HepG2 (cell line): ENCODE measurements at regions not wholly inside any gene's neighbourhood (a gene's known extent, or its start where the extent isn't known, plus 50 kb on each side); places are given as distances from the start of the nearest gene placed in this dataset.

Experiments used
- ATAC-seq: fragments of 200-7000 bp; cut with Tn5 transposase; 3 replicates; pipeline ENCODE4 v1.9.1; 2020; ENCODE audit warnings: mild to moderate bottlenecking, moderate library complexity
- BruUV-seq: library from RNA; stranded (reverse); fragments of 400-500 nt; replicated peaks from 2 replicates; lab custom pipeline; 2021; lab: Mats Ljungman, UMichigan
- CTCF ChIA-PET: fragments of 300-600 bp; formaldehyde crosslinking; extraction: SDS; loops from one replicate; lab custom pipeline; 2021; ENCODE audit warnings: low total read pairs, inconsistent platforms, low intra/inter-chr PET ratio; lab: Yijun Ruan, JAX
- POLR2A ChIA-PET: fragments of 350-600 bp; sonication (Branson Sonifier 250); formaldehyde crosslinking; loops from one replicate; lab custom pipeline; 2020; ENCODE audit warnings: antibody characterized with exemption, inconsistent platforms; lab: Yijun Ruan, JAX
- DNase-seq: peaks from one replicate; pipeline ENCODE4 v3.0.0-alpha.2; 2015; ENCODE audit warnings: low spot score
- FAIRE-seq: peaks from 3 replicates; lab custom pipeline; 2011; peaks lifted over from hg19 to GRCh38; lab: Jason Lieb, UNC
- H2AFZ ChIP-seq: one replicate; pipeline ENCODE4 v1.6.1; 2011; ENCODE audit warnings: low read length, inconsistent platforms
- H3K27ac ChIP-seq: fragments of 300-600 bp; 3 replicates; pipeline ENCODE4 v1.8.0; 2011; ENCODE audit warnings: mixed run types, mild to moderate bottlenecking, mixed read lengths, low read length, inconsistent platforms; ENCODE audit not compliant: insufficient read depth; ENCODE audit errors: extremely low read length
- H3K27me3 ChIP-seq, 2 experiments: fragments of 200-600 bp in 1 of 2; 2 replicates in 1 of 2; 3 replicates in 1 of 2; pipeline versions ENCODE4 v1.6.0 to v1.8.0; 2011; ENCODE audit warnings: low read length in 2 of 2, mild to moderate bottlenecking in 2 of 2, moderate library complexity in 2 of 2, inconsistent platforms in 1 of 2; ENCODE audit not compliant: insufficient read depth in 2 of 2, control insufficient read depth in 1 of 2
- H3K36me3 ChIP-seq, 2 experiments: fragments of 200-600 bp in 1 of 2; replicated peaks in 1 of 2; 2 replicates in 1 of 2; 3 replicates in 1 of 2; pipeline versions ENCODE4 v1.5.1 to v1.8.0; 2011; ENCODE audit warnings: low read length in 2 of 2, inconsistent platforms in 1 of 2; ENCODE audit not compliant: insufficient read depth in 2 of 2, control insufficient read depth in 1 of 2
- H3K4me1 ChIP-seq: 2 replicates; pipeline ENCODE4 v1.5.1; 2012; ENCODE audit warnings: low read length, inconsistent platforms; ENCODE audit not compliant: insufficient read depth
- H3K4me2 ChIP-seq: 2 replicates; pipeline ENCODE4 v1.6.0; 2011; ENCODE audit warnings: low read depth, low read length, inconsistent platforms
- H3K4me3 ChIP-seq, 3 experiments: fragments of 200-600 bp in 1 of 3; sonication (generic), shearing (Covaris generic) in 1 of 3; replicated peaks in 1 of 3; 2 replicates each; pipeline ENCODE4 v1.5.1; 2011 to 2016; ENCODE audit warnings: low read length in 3 of 3, inconsistent platforms in 2 of 3, low read depth in 2 of 3, mild to moderate bottlenecking in 2 of 3, control low read depth in 1 of 3, mixed read lengths in 1 of 3; ENCODE audit not compliant: insufficient read depth in 1 of 3
- H3K79me2 ChIP-seq: one replicate; pipeline ENCODE4 v1.6.1; 2011; ENCODE audit warnings: low read length, inconsistent platforms; ENCODE audit not compliant: insufficient read depth
- H3K9ac ChIP-seq: 2 replicates; pipeline ENCODE4 v1.6.0; 2011; ENCODE audit warnings: mild to moderate bottlenecking, low read depth, low read length, inconsistent platforms; ENCODE audit not compliant: insufficient read depth
- H3K9me3 ChIP-seq: 2 replicates; pipeline ENCODE4 v1.5.1; 2012; ENCODE audit warnings: mild to moderate bottlenecking, low read length
- H4K20me1 ChIP-seq: 2 replicates; pipeline ENCODE4 v1.6.0; 2011; ENCODE audit warnings: inconsistent platforms, mild to moderate bottlenecking, low read length, moderate library complexity; ENCODE audit not compliant: insufficient read depth
- ARHGAP35 ChIP-seq: sonication (generic); formaldehyde crosslinking; IDR thresholded peaks from 2 replicates; pipeline ENCODE4 v1.9.0; 2022; ENCODE audit warnings: mild to moderate bottlenecking, inconsistent platforms, moderate library complexity, missing genetic modification reagents, borderline replicate concordance
- EED ChIP-seq: sonication (generic); formaldehyde crosslinking; IDR thresholded peaks from 2 replicates; pipeline ENCODE4 v1.5.0; 2020; ENCODE audit warnings: mild to moderate bottlenecking, missing genetic modification reagents
- ELF1 ChIP-seq: sonication (generic); formaldehyde crosslinking; IDR thresholded peaks from 2 replicates; pipeline ENCODE4 v1.4.0; 2020; ENCODE audit warnings: missing genetic modification reagents
- IKZF5 ChIP-seq: IDR thresholded peaks from 2 replicates; pipeline ENCODE4 v1.6.1; 2018; ENCODE audit warnings: missing genetic modification reagents, mild to moderate bottlenecking, missing compliant biosample characterization
- MATR3 ChIP-seq: sonication (generic); formaldehyde crosslinking; IDR thresholded peaks from 2 replicates; pipeline ENCODE4 v1.4.0; 2020; ENCODE audit warnings: missing genetic modification reagents
- MED13 ChIP-seq: sonication (generic); formaldehyde crosslinking; IDR thresholded peaks from 2 replicates; pipeline ENCODE4 v1.5.0; 2020; ENCODE audit warnings: missing genetic modification reagents
- NR2F6 ChIP-seq, 2 experiments: IDR thresholded peaks; 2 replicates each; pipeline ENCODE4 v1.6.1; 2016; ENCODE audit warnings: antibody characterized with exemption in 1 of 2, mild to moderate bottlenecking in 1 of 2
- RNF2 ChIP-seq: fragments of 450-650 bp; conservative IDR thresholded peaks from 2 replicates; pipeline ENCODE4 v1.6.1; 2016; ENCODE audit warnings: low read depth
- SETDB1 ChIP-seq: sonication (generic); formaldehyde crosslinking; IDR thresholded peaks from 2 replicates; pipeline ENCODE4 v1.5.1; 2020; ENCODE audit warnings: missing genetic modification reagents, mild to moderate bottlenecking, borderline replicate concordance
- SMARCC2 ChIP-seq: fragments of 450-650 bp; IDR thresholded peaks from 2 replicates; pipeline ENCODE4 v1.6.1; 2017; ENCODE audit warnings: antibody characterized with exemption, mild to moderate bottlenecking
- SRY ChIP-seq: sonication (generic); formaldehyde crosslinking; IDR thresholded peaks from 2 replicates; pipeline ENCODE4 v1.8.0; 2022; ENCODE audit warnings: mild to moderate bottlenecking, missing genetic modification reagents
- SSRP1 ChIP-seq: IDR thresholded peaks from 2 replicates; pipeline ENCODE4 v1.6.1; 2016; ENCODE audit warnings: control low read depth
- TFE3 ChIP-seq: IDR thresholded peaks from 2 replicates; pipeline ENCODE4 v1.6.1; 2016
- ZNF234 ChIP-seq: sonication (generic); formaldehyde crosslinking; conservative IDR thresholded peaks from 2 replicates; pipeline ENCODE4 v1.5.1; 2020; ENCODE audit warnings: mild to moderate bottlenecking, missing genetic modification reagents
- ZNF24 ChIP-seq: fragments of 450-650 bp; IDR thresholded peaks from 2 replicates; pipeline ENCODE4 v1.6.1; 2017; ENCODE audit warnings: antibody characterized with exemption, mild to moderate bottlenecking
- ZNF451 ChIP-seq: sonication (generic); formaldehyde crosslinking; IDR thresholded peaks from 2 replicates; pipeline ENCODE4 v1.5.0; 2020; ENCODE audit warnings: mild to moderate bottlenecking, missing genetic modification reagents
- ZNF576 ChIP-seq: sonication (generic); formaldehyde crosslinking; IDR thresholded peaks from 2 replicates; pipeline ENCODE4 v1.4.0; 2020; ENCODE audit warnings: mild to moderate bottlenecking, missing genetic modification reagents
- ZNF678 ChIP-seq: sonication (generic); formaldehyde crosslinking; IDR thresholded peaks from 2 replicates; pipeline ENCODE4 v1.4.0; 2020; ENCODE audit warnings: mild to moderate bottlenecking, missing genetic modification reagents
- WGBS: methylation state at CpG from one replicate; pipeline ENCODE4 v1.1.6; 2017; ENCODE audit warnings: low lambda C conversion rate; 5-methylcytosine and 5-hydroxymethylcytosine counted together
- in situ Hi-C: cut with HindIII; loops from 2 replicates; pipeline ENCODE4 v1.10.0; 2017; ENCODE audit warnings: low pct_unique_long_range_greater_than_20kb; ENCODE audit not compliant: extremely low pct_ligation_motif_present
- intact Hi-C: fragments of 100-400 bp; cut with micrococcal nuclease; formaldehyde crosslinking; loops from one replicate; pipeline ENCODE4 v1.10.0; 2022; ENCODE audit not compliant: unreplicated experiment
- TF ChIP-seq, protein P1 (sequence below): IDR thresholded peaks from 2 replicates; pipeline ENCODE4 v1.6.1; 2016; ENCODE audit warnings: missing compliant biosample characterization, missing genetic modification reagents, borderline replicate concordance

DNA sequence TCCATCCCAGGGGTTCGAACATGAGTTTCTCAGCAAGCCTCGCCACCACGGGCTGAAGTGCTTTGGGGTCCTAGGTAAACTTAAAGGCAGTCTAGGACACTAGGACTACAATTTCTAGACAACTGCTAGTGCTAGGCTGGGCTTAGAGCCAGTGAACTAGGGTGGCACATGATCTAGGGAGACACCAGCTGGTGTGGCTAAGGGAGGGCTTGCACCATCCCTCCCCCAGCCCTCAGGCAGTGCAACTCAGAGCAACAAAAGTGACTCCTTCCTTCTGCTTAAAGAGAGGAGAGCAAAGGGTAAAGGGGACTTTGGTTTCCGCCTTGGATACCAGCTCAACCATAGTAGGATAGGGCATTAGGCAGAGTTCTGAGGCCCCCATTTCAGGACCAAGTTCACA, 162.5 kb upstream of the AFF2 start:
- no peak for DNase-seq
- Histone ChIP-seq H3K79me2 (no peaks in the 10 kb centered on the region), H3K4me3 (no peak overlapping the region), H2AFZ (no peak overlapping the region), H3K9me3 (no peaks in the 10 kb centered on the region), H3K36me3 (no peaks in the 10 kb centered on the region), H3K4me2 (no peak overlapping the region), H3K27ac (no peak overlapping the region), H3K9ac (no peak overlapping the region), H3K27me3 (no peaks in the 10 kb centered on the region), H4K20me1 (no peaks in the 10 kb centered on the region), H3K4me1 (no peaks in the 10 kb centered on the region)
- no CpG with 5 or more reads among the region's 4 CpGs for WGBS
- intact Hi-C loops (no loop called here), in situ Hi-C loops (no loop called here)
- ChIA-PET POLR2A (no interaction called here), CTCF (no interaction called here)
- no peak for FAIRE-seq
- no peak for ATAC-seq
- TF ChIP-seq MATR3, result no peak
- no peak for TF ChIP-seq SMARCC2
- no peak for TF ChIP-seq IKZF5
- no peak for TF ChIP-seq ELF1 (CRISPR knock-in tag)
- TF ChIP-seq, protein P1, sequence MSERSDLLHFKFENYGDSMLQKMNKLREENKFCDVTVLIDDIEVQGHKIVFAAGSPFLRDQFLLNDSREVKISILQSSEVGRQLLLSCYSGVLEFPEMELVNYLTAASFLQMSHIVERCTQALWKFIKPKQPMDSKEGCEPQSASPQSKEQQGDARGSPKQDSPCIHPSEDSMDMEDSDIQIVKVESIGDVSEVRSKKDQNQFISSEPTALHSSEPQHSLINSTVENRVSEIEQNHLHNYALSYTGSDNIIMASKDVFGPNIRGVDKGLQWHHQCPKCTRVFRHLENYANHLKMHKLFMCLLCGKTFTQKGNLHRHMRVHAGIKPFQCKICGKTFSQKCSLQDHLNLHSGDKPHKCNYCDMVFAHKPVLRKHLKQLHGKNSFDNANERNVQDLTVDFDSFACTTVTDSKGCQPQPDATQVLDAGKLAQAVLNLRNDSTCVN (CRISPR knock-in tag), result no peak
- no peak for TF ChIP-seq SRY (CRISPR knock-in tag)
- no peak for TF ChIP-seq SETDB1 (CRISPR knock-in tag)
- no peak for TF ChIP-seq ZNF451 (CRISPR knock-in tag)
- TF ChIP-seq SSRP1 (CRISPR knock-in tag), result no peak
- TF ChIP-seq ARHGAP35 (CRISPR knock-in tag), result no peak
- TF ChIP-seq MED13 (CRISPR knock-in tag), result no peak
- TF ChIP-seq RNF2, result no peak
- TF ChIP-seq NR2F6 (IDR thresholded peaks at IDR 0.05), result no peak
- no peak for TF ChIP-seq NR2F6 (CRISPR knock-in tag; IDR thresholded peaks at IDR 0.05)
- no peak for TF ChIP-seq ZNF234 (CRISPR knock-in tag)
- no peak for TF ChIP-seq ZNF576 (CRISPR knock-in tag)
- TF ChIP-seq TFE3 (CRISPR knock-in tag), result no peak
- TF ChIP-seq EED (CRISPR knock-in tag), result no peak
- TF ChIP-seq ZNF678 (CRISPR knock-in tag), result no peak
- TF ChIP-seq ZNF24, result no peak
- BruUV-seq, result no TSS peak
